ENCODE measurements at regions not wholly inside any gene's neighbourhood (a gene's known extent, or its start where the extent isn't known, plus 50 kb on each side); places are given as distances from the start of the nearest gene placed in this dataset.

- TF ChIP-seq REST (IDR thresholded peaks at IDR 0.05; ENCODE audit: insufficient read depth in 1 of 2, low read depth in 2 of 2, low read length in 2 of 2), result no peak
- TF ChIP-seq FOXP2 (optimal IDR thresholded peaks at IDR 0.05; ENCODE audit: borderline replicate concordance, extremely low read depth, extremely low read length, insufficient read depth), result no peak
- TF ChIP-seq POLR2AphosphoS5 (IDR thresholded peaks at IDR 0.05; ENCODE audit: low read depth, low read length), result no peak
- no peak for TF ChIP-seq SIN3A (IDR thresholded peaks at IDR 0.05; ENCODE audit: borderline replicate concordance, insufficient read depth, low read length)
- TF ChIP-seq TAF1 (IDR thresholded peaks at IDR 0.05; ENCODE audit: borderline replicate concordance, insufficient read depth, low read length), result no peak
Measured at GRCh38 chr16:7037495-7037894, 295.1 kb upstream of the RBFOX1 start.

DNA sequence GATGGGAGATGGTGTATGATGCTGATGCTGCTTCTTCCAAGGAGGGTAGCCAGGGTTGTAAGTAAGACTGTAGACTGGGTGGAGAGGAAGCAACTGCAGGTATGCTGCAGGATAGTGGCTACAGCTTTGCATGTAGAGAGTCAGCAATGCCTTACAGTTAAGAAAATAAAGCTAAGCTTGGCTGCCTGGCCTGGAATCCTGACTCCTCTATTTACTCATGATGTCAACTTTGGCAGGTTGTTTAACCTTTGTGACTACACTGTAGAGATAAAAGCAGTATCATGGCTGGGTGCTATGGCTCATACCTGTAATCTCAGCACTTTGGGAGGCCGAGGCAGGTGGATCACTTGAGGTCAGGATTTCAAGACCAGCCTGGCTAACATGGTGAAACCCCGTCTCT lies 301.6 kb upstream of the RBFOX1 start:
- TF ChIP-seq SIN3A (IDR thresholded peaks at IDR 0.05; ENCODE audit: borderline replicate concordance, insufficient read depth, low read length) (no peak), FOXP2 (optimal IDR thresholded peaks at IDR 0.05; ENCODE audit: borderline replicate concordance, extremely low read depth, extremely low read length, insufficient read depth) (no peak), POLR2AphosphoS5 (IDR thresholded peaks at IDR 0.05; ENCODE audit: low read depth, low read length) (no peak), TAF1 (IDR thresholded peaks at IDR 0.05; ENCODE audit: borderline replicate concordance, insufficient read depth, low read length) (no peak), REST (IDR thresholded peaks at IDR 0.05; ENCODE audit: insufficient read depth in 1 of 2, low read depth in 2 of 2, low read length in 2 of 2) (no peak)

- TF ChIP-seq POLR2AphosphoS5 (IDR thresholded peaks at IDR 0.05; ENCODE audit: low read depth, low read length) (no peak), SIN3A (IDR thresholded peaks at IDR 0.05; ENCODE audit: borderline replicate concordance, insufficient read depth, low read length) (no peak), TAF1 (IDR thresholded peaks at IDR 0.05; ENCODE audit: borderline replicate concordance, insufficient read depth, low read length) (no peak), REST (IDR thresholded peaks at IDR 0.05; ENCODE audit: insufficient read depth in 1 of 2, low read depth in 2 of 2, low read length in 2 of 2) (no peak), FOXP2 (optimal IDR thresholded peaks at IDR 0.05; ENCODE audit: borderline replicate concordance, extremely low read depth, extremely low read length, insufficient read depth) (no peak)
Measured at GRCh38 chr16:7027401-7027800, 305.2 kb upstream of the RBFOX1 start.

DNA sequence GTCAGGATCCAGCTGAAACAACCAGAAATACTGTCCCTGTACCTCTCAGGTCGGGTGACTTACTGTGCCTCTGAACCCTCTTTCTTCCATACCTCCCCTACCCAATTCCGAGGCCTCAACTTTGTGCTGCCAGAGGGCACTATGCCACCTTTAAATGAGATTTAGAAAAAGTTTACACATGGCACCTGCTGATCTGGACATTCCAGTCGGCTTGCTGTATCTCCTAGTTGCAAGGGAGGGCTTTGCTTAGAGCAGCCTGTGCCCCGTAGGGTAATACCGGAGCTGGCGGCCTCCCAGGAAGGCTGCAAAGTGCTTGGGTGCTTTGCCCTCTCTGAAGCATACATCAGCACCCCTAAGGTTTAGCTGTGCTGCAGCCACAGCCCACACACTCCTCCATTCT lies 306.0 kb upstream of the RBFOX1 start:
- TF ChIP-seq FOXP2 (optimal IDR thresholded peaks at IDR 0.05; ENCODE audit: borderline replicate concordance, extremely low read depth, extremely low read length, insufficient read depth) (no peak), TAF1 (IDR thresholded peaks at IDR 0.05; ENCODE audit: borderline replicate concordance, insufficient read depth, low read length) (no peak), REST (IDR thresholded peaks at IDR 0.05; ENCODE audit: insufficient read depth in 1 of 2, low read depth in 2 of 2, low read length in 2 of 2) (no peak)

DNA sequence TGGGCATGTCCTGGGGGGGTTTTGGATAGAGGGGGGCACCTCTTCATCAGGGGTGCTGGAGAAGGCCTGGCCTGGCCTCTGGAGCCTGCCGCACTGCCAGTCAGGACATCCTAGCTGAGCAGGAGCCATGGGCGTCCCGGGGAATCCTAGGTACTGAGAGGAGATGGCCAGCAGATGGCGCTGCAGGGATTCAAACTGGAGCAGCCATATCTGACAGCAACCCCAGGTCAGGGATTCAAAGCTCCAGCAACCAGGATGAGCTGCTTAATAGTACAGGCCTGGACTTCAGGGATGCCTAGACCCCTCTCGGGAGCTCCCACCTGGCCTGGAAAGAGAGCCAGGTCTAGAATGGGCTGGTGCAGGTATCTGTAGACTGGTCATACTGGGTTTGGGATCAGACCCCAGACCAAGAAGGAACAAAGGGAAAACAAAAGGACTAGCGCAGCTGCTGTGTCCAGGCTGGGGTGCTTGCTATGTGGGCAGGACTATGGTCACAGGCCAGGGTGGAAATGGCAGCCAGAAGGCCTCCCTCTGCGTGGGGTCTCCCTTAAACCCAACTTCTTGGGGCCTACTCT lies 306.9 kb upstream of the RBFOX1 start:
- no peak for TF ChIP-seq TAF1 (IDR thresholded peaks at IDR 0.05; ENCODE audit: borderline replicate concordance, insufficient read depth, low read length)
- TF ChIP-seq REST (IDR thresholded peaks at IDR 0.05; ENCODE audit: insufficient read depth in 1 of 2, low read depth in 2 of 2, low read length in 2 of 2), result no peak
- TF ChIP-seq FOXP2 (optimal IDR thresholded peaks at IDR 0.05; ENCODE audit: borderline replicate concordance, extremely low read depth, extremely low read length, insufficient read depth), result no peak
